KMS-11 (cell line): ENCODE measurements at regions not wholly inside any gene's neighbourhood (a gene's known extent, or its start where the extent isn't known, plus 50 kb on each side); places are given as distances from the start of the nearest gene placed in this dataset.

ENCODE experiments used
- H2AFZ ChIP-seq: fragments of 200-600 bp; sonication (generic); 2 replicates; pipeline ENCODE4 v1.6.1; 2016; ENCODE audit warnings: antibody characterized with exemption, mixed run types, low read depth
- H3K27ac ChIP-seq: fragments of 200-600 bp; sonication (generic); 2 replicates; pipeline ENCODE4 v1.6.1; 2016; ENCODE audit warnings: mild to moderate bottlenecking, mixed run types
- H3K27me3 ChIP-seq: fragments of 200-600 bp; sonication (generic); 2 replicates; pipeline ENCODE4 v1.6.1; 2017; ENCODE audit warnings: mild to moderate bottlenecking, low read depth, mixed run types, moderate library complexity; ENCODE audit not compliant: insufficient read depth
- H3K36me3 ChIP-seq: fragments of 200-600 bp; sonication (generic); 2 replicates; pipeline ENCODE4 v1.6.1; 2017; ENCODE audit warnings: mild to moderate bottlenecking, mixed run types; ENCODE audit not compliant: insufficient read depth
- H3K4me1 ChIP-seq: fragments of 200-600 bp; sonication (generic); 2 replicates; pipeline ENCODE4 v1.6.1; 2016; ENCODE audit warnings: mild to moderate bottlenecking, low read depth, mixed run types; ENCODE audit not compliant: poor library complexity, severe bottlenecking
- H3K4me2 ChIP-seq: fragments of 200-600 bp; sonication (generic); 2 replicates; pipeline ENCODE4 v1.7.0; 2016; ENCODE audit warnings: mild to moderate bottlenecking, mixed run types
- H3K4me3 ChIP-seq: fragments of 200-600 bp; sonication (generic); IDR thresholded peaks from 2 replicates; pipeline ENCODE4 v1.6.1; 2017; ENCODE audit warnings: low read depth, low read length, mixed read lengths; ENCODE audit not compliant: insufficient read depth
- H3K79me2 ChIP-seq: fragments of 200-600 bp; sonication (generic); 2 replicates; pipeline ENCODE4 v1.6.1; 2016; ENCODE audit warnings: low read depth, mixed run types; ENCODE audit not compliant: insufficient read depth
- H3K9ac ChIP-seq: fragments of 200-600 bp; sonication (generic); 2 replicates; pipeline ENCODE4 v1.6.1; 2016; ENCODE audit warnings: mild to moderate bottlenecking, mixed run types
- H4K20me1 ChIP-seq: fragments of 200-600 bp; sonication (generic); 2 replicates; pipeline ENCODE4 v1.6.1; 2016; ENCODE audit warnings: mild to moderate bottlenecking, mixed run types; ENCODE audit not compliant: insufficient read depth
- TF ChIP-seq, protein P1 (sequence below): fragments of 200-600 bp; sonication (generic); conservative IDR thresholded peaks from 2 replicates; pipeline ENCODE4 v1.6.1; 2017; ENCODE audit warnings: low read depth, mild to moderate bottlenecking, antibody characterized with exemption, low read length, moderate library complexity, mixed read lengths

DNA sequence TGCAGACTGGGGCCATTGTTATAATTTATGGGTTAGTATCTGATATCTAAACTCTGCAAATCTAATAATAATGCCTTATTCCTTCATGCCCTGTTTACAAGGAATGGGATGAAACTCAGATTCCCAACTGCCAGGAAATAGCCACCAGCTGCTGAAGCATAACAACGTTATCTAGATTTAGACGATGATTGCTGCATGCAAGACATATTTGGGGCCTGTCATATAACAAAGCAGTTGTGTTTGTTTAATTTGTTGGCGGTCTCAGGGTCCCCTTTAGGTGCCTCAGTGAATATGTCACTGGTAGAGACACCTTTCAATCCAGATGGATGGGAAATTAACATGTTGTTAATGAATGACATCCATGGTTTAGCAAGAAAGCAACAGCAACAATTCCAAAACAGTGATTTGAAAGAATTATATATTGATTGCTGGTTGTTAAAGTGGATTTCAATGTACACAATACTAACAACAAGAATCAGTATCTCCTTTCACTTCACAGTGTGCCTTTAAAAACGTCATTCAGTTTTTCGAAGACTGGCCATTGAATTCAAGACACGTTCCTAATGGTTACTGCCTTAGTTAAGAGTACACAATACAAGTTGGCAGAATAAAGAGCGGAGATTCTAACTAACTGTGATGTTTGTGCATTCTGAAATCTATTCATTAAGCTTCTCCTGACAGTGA lies 860.6 kb upstream of the CELF2 start:
- H3K27me3 ChIP-seq: no peaks in the 10 kb centered on the region
- H3K9ac ChIP-seq: no peak overlapping the region
- no peaks in the 10 kb centered on the region for H4K20me1 ChIP-seq
- H3K36me3 ChIP-seq: no peaks in the 10 kb centered on the region
- TF ChIP-seq, protein P1, sequence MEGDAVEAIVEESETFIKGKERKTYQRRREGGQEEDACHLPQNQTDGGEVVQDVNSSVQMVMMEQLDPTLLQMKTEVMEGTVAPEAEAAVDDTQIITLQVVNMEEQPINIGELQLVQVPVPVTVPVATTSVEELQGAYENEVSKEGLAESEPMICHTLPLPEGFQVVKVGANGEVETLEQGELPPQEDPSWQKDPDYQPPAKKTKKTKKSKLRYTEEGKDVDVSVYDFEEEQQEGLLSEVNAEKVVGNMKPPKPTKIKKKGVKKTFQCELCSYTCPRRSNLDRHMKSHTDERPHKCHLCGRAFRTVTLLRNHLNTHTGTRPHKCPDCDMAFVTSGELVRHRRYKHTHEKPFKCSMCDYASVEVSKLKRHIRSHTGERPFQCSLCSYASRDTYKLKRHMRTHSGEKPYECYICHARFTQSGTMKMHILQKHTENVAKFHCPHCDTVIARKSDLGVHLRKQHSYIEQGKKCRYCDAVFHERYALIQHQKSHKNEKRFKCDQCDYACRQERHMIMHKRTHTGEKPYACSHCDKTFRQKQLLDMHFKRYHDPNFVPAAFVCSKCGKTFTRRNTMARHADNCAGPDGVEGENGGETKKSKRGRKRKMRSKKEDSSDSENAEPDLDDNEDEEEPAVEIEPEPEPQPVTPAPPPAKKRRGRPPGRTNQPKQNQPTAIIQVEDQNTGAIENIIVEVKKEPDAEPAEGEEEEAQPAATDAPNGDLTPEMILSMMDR: no peak
- H2AFZ ChIP-seq: no peak overlapping the region
- no peak overlapping the region for H3K4me3 ChIP-seq
- H3K4me2 ChIP-seq: no peak overlapping the region
- H3K4me1 ChIP-seq: no peaks in the 10 kb centered on the region
- no peaks in the 10 kb centered on the region for H3K79me2 ChIP-seq
- no peak overlapping the region for H3K27ac ChIP-seq

- Histone ChIP-seq H3K4me3 (no peak overlapping the region), H3K9ac (no peak overlapping the region), H3K79me2 (no peaks in the 10 kb centered on the region), H3K27me3 (no peaks in the 10 kb centered on the region), H3K4me2 (no peak overlapping the region), H4K20me1 (no peaks in the 10 kb centered on the region), H3K27ac (no peak overlapping the region), H2AFZ (no peak overlapping the region), H3K36me3 (no peaks in the 10 kb centered on the region), H3K4me1 (no peaks in the 10 kb centered on the region)
- TF ChIP-seq, protein P1: no peak
Measured at GRCh38 chr10:10160821-10161312, 856.8 kb upstream of the CELF2 start.

- Histone ChIP-seq H3K36me3 (no peaks in the 10 kb centered on the region), H3K9ac (no peak overlapping the region), H3K4me1 (no peaks in the 10 kb centered on the region), H3K27ac (no peak overlapping the region), H2AFZ (no peak overlapping the region), H3K4me2 (no peak overlapping the region), H4K20me1 (no peaks in the 10 kb centered on the region), H3K4me3 (no peak overlapping the region), H3K27me3 (no peaks in the 10 kb centered on the region), H3K79me2 (no peaks in the 10 kb centered on the region)
- TF ChIP-seq, protein P1: no peak
Measured at GRCh38 chr10:10164848-10165247, 852.8 kb upstream of the CELF2 start.

GRCh38 chr10:10165415-10165814 lies 852.3 kb upstream of the CELF2 start:
- no peak overlapping the region for H2AFZ ChIP-seq
- TF ChIP-seq, protein P1: no peak
- no peak overlapping the region for H3K27ac ChIP-seq
- H3K27me3 ChIP-seq: no peaks in the 10 kb centered on the region
- H3K9ac ChIP-seq: no peak overlapping the region
- no peak overlapping the region for H3K4me3 ChIP-seq
- no peaks in the 10 kb centered on the region for H3K4me1 ChIP-seq
- no peaks in the 10 kb centered on the region for H3K79me2 ChIP-seq
- H3K4me2 ChIP-seq: no peak overlapping the region
- H3K36me3 ChIP-seq: no peaks in the 10 kb centered on the region
- H4K20me1 ChIP-seq: no peaks in the 10 kb centered on the region
